ENCODE measurements at regions not wholly inside any gene's neighbourhood (a gene's known extent, or its start where the extent isn't known, plus 50 kb on each side); places are given as distances from the start of the nearest gene placed in this dataset.

DNA sequence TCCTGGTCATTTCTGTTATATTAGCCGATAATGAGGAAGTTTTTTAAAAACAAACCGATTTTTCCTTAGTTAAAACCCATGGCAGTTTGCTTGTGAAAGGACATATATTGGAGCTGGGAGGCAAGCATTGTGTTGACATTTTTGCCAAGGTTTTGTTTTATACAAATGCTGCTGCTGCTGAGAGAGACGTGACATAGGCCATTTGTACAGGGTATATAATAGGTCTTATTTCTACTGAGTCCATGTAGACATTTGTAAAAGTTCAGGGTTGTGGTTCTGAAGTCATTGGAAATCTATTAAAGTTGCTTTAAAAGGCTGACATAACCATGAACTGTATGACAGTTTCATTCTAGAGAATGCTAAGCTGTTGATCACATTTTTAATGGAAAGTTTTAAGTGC lies 424.0 kb upstream of the FANCL start:
- Histone ChIP-seq H2BK5ac (ENCODE audit: low read depth, low read length) (no peak overlapping the region), H2AK5ac (ENCODE audit: low read depth, low read length) (no peak overlapping the region), H3K18ac (ENCODE audit: extremely low read depth, low read length) (no peak overlapping the region), H3K23ac (ENCODE audit: insufficient read length) (no peak overlapping the region), H3K56ac (replicated peaks; ENCODE audit: insufficient read length, low read depth, low read length) (no peak overlapping the region), H3K36me3 (ENCODE audit: control insufficient read depth in 2 of 4, insufficient read depth in 4 of 4, low read length in 3 of 4) (no peaks in the 10 kb centered on the region), H4K91ac (replicated peaks; ENCODE audit: insufficient read length, low read length) (no peak overlapping the region), H3K79me1 (ENCODE audit: low read depth, low read length) (no peaks in the 10 kb centered on the region), H3K27ac (ENCODE audit: low read depth, low read length) (no peak overlapping the region), H2BK120ac (replicated peaks; ENCODE audit: low read depth, low read length) (no peak overlapping the region), H3K4me3 (ENCODE audit: extremely low read depth in 1 of 4, insufficient read depth in 2 of 4, low read depth in 3 of 4, low read length in 4 of 4) (no peak overlapping the region), H2BK20ac (ENCODE audit: low read length) (no peak overlapping the region), H3K9ac (replicated peaks in 1 of 4; ENCODE audit: extremely low read depth in 1 of 4, low read depth in 3 of 4, low read length in 3 of 4) (no peak overlapping the region), H3K79me2 (ENCODE audit: control insufficient read depth in 1 of 2, insufficient read depth in 2 of 2, low read length in 2 of 2) (no peaks in the 10 kb centered on the region), H3K14ac (ENCODE audit: insufficient read length) (no peak overlapping the region), H3K9me3 (ENCODE audit: insufficient read depth in 2 of 2, low read depth in 1 of 2, low read length in 1 of 2) (0 out of 4 replicates have a peak, but pooled peaks cover 0 to 2% of the 10 kb centered on the region in 2 experiments), H3K4me2 (ENCODE audit: insufficient read depth in 1 of 2, low read depth in 2 of 2, low read length in 2 of 2) (no peak overlapping the region), H4K20me1 (replicated peaks in 1 of 2; ENCODE audit: control insufficient read depth in 1 of 2, insufficient read depth in 2 of 2, low read length in 2 of 2) (no peaks in the 10 kb centered on the region), H3K27me3 (replicated peaks in 1 of 4; ENCODE audit: control insufficient read depth in 3 of 4, extremely low read depth in 1 of 4, insufficient read depth in 3 of 4, low read length in 3 of 4) (no peaks in the 10 kb centered on the region), H2BK12ac (ENCODE audit: low read depth, low read length) (no peak overlapping the region), H2AFZ (ENCODE audit: low read length) (no peak overlapping the region), H2BK15ac (ENCODE audit: low read length) (no peak overlapping the region), H3K4me1 (replicated peaks in 1 of 4; ENCODE audit: control insufficient read depth in 3 of 4, insufficient read depth in 4 of 4, low read length in 3 of 4) (no peaks in the 10 kb centered on the region), H4K5ac (ENCODE audit: insufficient read length, low read depth, low read length) (no peak overlapping the region), H3K4ac (replicated peaks; ENCODE audit: insufficient read length, low read depth, low read length) (no peak overlapping the region), H4K8ac (ENCODE audit: extremely low read depth, insufficient read depth, low read length) (no peak overlapping the region), H3K23me2 (ENCODE audit: low read depth, low read length) (no peaks in the 10 kb centered on the region)
- FAIRE-seq (no peak), DNase-seq (ENCODE audit: low read depth in 1 of 2, low spot score in 2 of 2) (no peak)
- POLR2A ChIA-PET (ENCODE audit: partially characterized antibody): interaction anchor here (0.6 kb wide), 1 partner anchor 98 kb away, joined by 3 read pairs; no protein-coding TSS in a partner anchor
- 84% methylated on average over 3 of the region's 3 CpGs; no CpG with 5 or more reads in 1 of the 2 experiments for WGBS, 2 experiments (ENCODE audit: extremely low coverage in 1 of 2, insufficient coverage in 1 of 2, insufficient read length in 1 of 2, insufficient replicate concordance in 2 of 2, low coverage in 1 of 2, low lambda C conversion rate in 2 of 2, missing lambda C conversion rate in 1 of 2)
- CTCF ChIA-PET (ENCODE audit: partially characterized antibody): interaction anchor here (0.7 to 0.9 kb wide), 3 partner anchors 760 to 984 kb away, joined by 3 read pairs; no protein-coding TSS in a partner anchor
- TF ChIP-seq SUZ12 (IDR thresholded peaks at IDR 0.05; ENCODE audit: low read length) (no peak), JUN (IDR thresholded peaks at IDR 0.05; ENCODE audit: low read depth, low read length) (no peak), ZNF274 (IDR thresholded peaks at IDR 0.05; ENCODE audit: borderline replicate concordance, extremely low read depth, low read length) (no peak), POU5F1 (IDR thresholded peaks at IDR 0.05; ENCODE audit: low read depth, low read length) (no peak), EZH2 (IDR thresholded peaks at IDR 0.05; ENCODE audit: low read depth, low read length, severe bottlenecking) (no peak), GTF2F1 (IDR thresholded peaks at IDR 0.05; ENCODE audit: borderline replicate concordance, low read depth, low read length) (no peak), RBBP5 (IDR thresholded peaks at IDR 0.05; ENCODE audit: borderline replicate concordance, low read depth, low read length) (no peak), KDM1A (IDR thresholded peaks at IDR 0.05; ENCODE audit: borderline replicate concordance, low read length) (no peak), TBP (IDR thresholded peaks at IDR 0.05; ENCODE audit: low read depth, low read length) (no peak), HDAC2 (IDR thresholded peaks at IDR 0.05; ENCODE audit: borderline replicate concordance in 1 of 2, low read depth in 2 of 2, low read length in 2 of 2) (no peak), ASH2L (IDR thresholded peaks at IDR 0.05; ENCODE audit: low read length) (no peak), RXRA (IDR thresholded peaks at IDR 0.05; ENCODE audit: insufficient read depth, low read depth, low read length) (no peak), TAF1 (IDR thresholded peaks at IDR 0.05; ENCODE audit: low read depth, low read length) (no peak), BCL11A (IDR thresholded peaks at IDR 0.05; ENCODE audit: low read depth in 2 of 2, low read length in 2 of 2) (no peak), SAP30 (IDR thresholded peaks at IDR 0.05; ENCODE audit: insufficient read depth, insufficient replicate concordance, low read length) (no peak)
